Endothelial cell (in vitro differentiated cells): ENCODE measurements at regions not wholly inside any gene's neighbourhood (a gene's known extent, or its start where the extent isn't known, plus 50 kb on each side); places are given as distances from the start of the nearest gene placed in this dataset.

Source experiments
- DNase-seq: peaks from one replicate; pipeline ENCODE4 v3.0.0; 2021; ENCODE audit warnings: low spot score
- H3K27ac Mint-ChIP-seq: one replicate; pipeline ENCODE4 v1.8.0; 2021; ENCODE audit warnings: mixed read lengths, inconsistent platforms; ENCODE audit not compliant: unreplicated experiment
- H3K27me3 Mint-ChIP-seq: one replicate; pipeline ENCODE4 v1.8.0; 2021; ENCODE audit warnings: mild to moderate bottlenecking, moderate library complexity, mixed read lengths, inconsistent platforms; ENCODE audit not compliant: unreplicated experiment
- H3K36me3 Mint-ChIP-seq: one replicate; pipeline ENCODE4 v1.8.0; 2021; ENCODE audit warnings: mild to moderate bottlenecking, low read depth, mixed read lengths, inconsistent platforms; ENCODE audit not compliant: unreplicated experiment
- H3K4me1 Mint-ChIP-seq: one replicate; pipeline ENCODE4 v1.8.0; 2021; ENCODE audit warnings: mild to moderate bottlenecking, mixed read lengths, inconsistent platforms; ENCODE audit not compliant: unreplicated experiment
- H3K4me3 Mint-ChIP-seq: one replicate; pipeline ENCODE4 v1.8.0; 2021; ENCODE audit warnings: mild to moderate bottlenecking, mixed read lengths, inconsistent platforms; ENCODE audit not compliant: unreplicated experiment
- H3K9me3 Mint-ChIP-seq: one replicate; pipeline ENCODE4 v1.8.0; 2021; ENCODE audit warnings: mixed read lengths, inconsistent platforms; ENCODE audit not compliant: unreplicated experiment
- TF ChIP-seq, protein P1 (sequence below): fragments of 200-600 bp; sonication (generic); IDR thresholded peaks from one replicate; pipeline ENCODE4 v1.5.0; 2021; ENCODE audit warnings: antibody characterized with exemption; ENCODE audit not compliant: unreplicated experiment

- Mint-ChIP-seq H3K9me3 (peaks cover 32% of the 10 kb centered on the region), H3K27me3 (peaks cover 7% of the 10 kb centered on the region), H3K27ac (no peak overlapping the region), H3K4me3 (no peak overlapping the region), H3K4me1 (no peaks in the 10 kb centered on the region), H3K36me3 (peaks cover 12% of the 10 kb centered on the region)
- DNase-seq: no peak
- TF ChIP-seq, protein P1, sequence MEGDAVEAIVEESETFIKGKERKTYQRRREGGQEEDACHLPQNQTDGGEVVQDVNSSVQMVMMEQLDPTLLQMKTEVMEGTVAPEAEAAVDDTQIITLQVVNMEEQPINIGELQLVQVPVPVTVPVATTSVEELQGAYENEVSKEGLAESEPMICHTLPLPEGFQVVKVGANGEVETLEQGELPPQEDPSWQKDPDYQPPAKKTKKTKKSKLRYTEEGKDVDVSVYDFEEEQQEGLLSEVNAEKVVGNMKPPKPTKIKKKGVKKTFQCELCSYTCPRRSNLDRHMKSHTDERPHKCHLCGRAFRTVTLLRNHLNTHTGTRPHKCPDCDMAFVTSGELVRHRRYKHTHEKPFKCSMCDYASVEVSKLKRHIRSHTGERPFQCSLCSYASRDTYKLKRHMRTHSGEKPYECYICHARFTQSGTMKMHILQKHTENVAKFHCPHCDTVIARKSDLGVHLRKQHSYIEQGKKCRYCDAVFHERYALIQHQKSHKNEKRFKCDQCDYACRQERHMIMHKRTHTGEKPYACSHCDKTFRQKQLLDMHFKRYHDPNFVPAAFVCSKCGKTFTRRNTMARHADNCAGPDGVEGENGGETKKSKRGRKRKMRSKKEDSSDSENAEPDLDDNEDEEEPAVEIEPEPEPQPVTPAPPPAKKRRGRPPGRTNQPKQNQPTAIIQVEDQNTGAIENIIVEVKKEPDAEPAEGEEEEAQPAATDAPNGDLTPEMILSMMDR: no peak
These were observed 709.3 kb downstream of the DCDC2C start for GRCh38 chr2:4412637-4413187.

DNA sequence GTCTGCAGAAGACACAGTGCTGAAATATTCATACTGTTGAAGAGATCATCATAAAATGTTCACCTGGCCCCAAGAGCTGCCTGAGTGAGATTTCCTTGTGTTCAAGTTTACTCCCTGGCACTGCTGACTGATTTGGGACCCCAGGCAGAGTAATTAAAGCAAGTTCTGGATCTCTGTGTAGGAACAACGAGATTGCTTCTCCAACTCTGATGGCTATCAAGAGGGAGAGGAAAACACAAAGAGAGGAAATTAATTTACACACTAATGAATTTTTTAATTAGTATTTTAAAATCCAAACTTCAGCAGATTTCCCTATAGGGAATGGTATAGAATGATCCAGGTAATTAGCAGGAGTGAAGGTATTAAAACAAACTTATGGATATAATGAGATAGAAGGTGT is 711.8 kb downstream of the DCDC2C start:
- no peak overlapping the region for H3K4me3 Mint-ChIP-seq
- H3K27me3 Mint-ChIP-seq: peaks cover 4% of the 10 kb centered on the region
- H3K9me3 Mint-ChIP-seq: peaks cover 25% of the 10 kb centered on the region

GRCh38 chr2:4415810-4416413 is 712.5 kb downstream of the DCDC2C start:
- Mint-ChIP-seq H3K9me3 (peaks cover 23% of the 10 kb centered on the region), H3K4me1 (no peaks in the 10 kb centered on the region), H3K4me3 (no peak overlapping the region), H3K27ac (no peak overlapping the region), H3K27me3 (peaks cover 3% of the 10 kb centered on the region), H3K36me3 (peaks cover 4% of the 10 kb centered on the region)
- TF ChIP-seq, protein P1: no peak
- DNase-seq: no peak

More for the DNA sequence above, 711.8 kb downstream of the DCDC2C start:
- H3K36me3 Mint-ChIP-seq: peaks cover 6% of the 10 kb centered on the region
- no peak overlapping the region for H3K27ac Mint-ChIP-seq
- TF ChIP-seq, protein P1: no peak
- no peak for DNase-seq
- no peaks in the 10 kb centered on the region for H3K4me1 Mint-ChIP-seq

- Mint-ChIP-seq H3K27ac (no peak overlapping the region), H3K36me3 (peaks cover 4% of the 10 kb centered on the region), H3K27me3 (peaks cover 3% of the 10 kb centered on the region), H3K4me3 (no peak overlapping the region), H3K9me3 (peaks cover 21% of the 10 kb centered on the region), H3K4me1 (no peaks in the 10 kb centered on the region)
- TF ChIP-seq, protein P1: no peak
- DNase-seq: no peak
These were observed 713.1 kb downstream of the DCDC2C start for GRCh38 chr2:4416431-4416830.

GRCh38 chr2:4417771-4418170 is 714.4 kb downstream of the DCDC2C start:
- Mint-ChIP-seq H3K36me3 (peaks cover 8% of the 10 kb centered on the region), H3K27ac (no peak overlapping the region), H3K27me3 (peaks cover 5% of the 10 kb centered on the region), H3K4me1 (no peaks in the 10 kb centered on the region), H3K4me3 (no peak overlapping the region), H3K9me3 (peaks cover 16% of the 10 kb centered on the region)
- TF ChIP-seq, protein P1: no peak
- DNase-seq: no peak
